NB4 (cell line): ENCODE measurements at regions not wholly inside any gene's neighbourhood (a gene's known extent, or its start where the extent isn't known, plus 50 kb on each side); places are given as distances from the start of the nearest gene placed in this dataset.

Experiments
- DNase-seq: peaks from one replicate; pipeline ENCODE4 v3.0.0; 2010; ENCODE audit warnings: low read depth
- H3K4me3 ChIP-seq: one replicate; pipeline ENCODE4 v1.5.1; 2011; ENCODE audit warnings: mild to moderate bottlenecking, low read depth, low read length, moderate library complexity
- CTCF ChIP-seq: IDR thresholded peaks from one replicate; pipeline ENCODE4 v1.5.1; 2012; ENCODE audit warnings: low read depth, low read length
- MAX ChIP-seq: IDR thresholded peaks from 2 replicates; pipeline ENCODE4 v1.6.1; 2011; ENCODE audit warnings: low read depth, low read length
- MYC ChIP-seq: IDR thresholded peaks from 2 replicates; pipeline ENCODE4 v1.6.1; 2011; ENCODE audit warnings: low read depth, low read length
- POLR2A ChIP-seq: IDR thresholded peaks from 2 replicates; pipeline ENCODE4 v1.6.1; 2011; ENCODE audit warnings: mild to moderate bottlenecking; ENCODE audit not compliant: insufficient read length; ENCODE audit errors: extremely low read depth

- no peak for DNase-seq
- no peak overlapping the region for H3K4me3 ChIP-seq
- TF ChIP-seq MYC (no peak), POLR2A (no peak), MAX (no peak), CTCF (no peak)
These were observed 116.5 kb upstream of the IQCM start for GRCh38 chr4:149932188-149932587.

- DNase-seq, result no peak
- no peak overlapping the region for H3K4me3 ChIP-seq
- TF ChIP-seq MYC (no peak), CTCF (no peak), POLR2A (no peak), MAX (no peak)
These were observed 117.5 kb upstream of the IQCM start for GRCh38 chr4:149933120-149933519.

GRCh38 chr4:149933883-149934282, 118.2 kb upstream of the IQCM start:
- no peak for DNase-seq
- TF ChIP-seq MAX, result no peak
- no peak for TF ChIP-seq MYC
- no peak for TF ChIP-seq POLR2A
- TF ChIP-seq CTCF, result no peak
- no peak overlapping the region for H3K4me3 ChIP-seq

- no peak overlapping the region for H3K4me3 ChIP-seq
- DNase-seq, result no peak
- TF ChIP-seq CTCF (no peak), MYC (no peak), POLR2A (no peak), MAX (no peak)
These were observed 128.9 kb upstream of the DCLK2 start for GRCh38 chr4:149949381-149949780.

- no peak for DNase-seq
- no peak overlapping the region for H3K4me3 ChIP-seq
- no peak for TF ChIP-seq CTCF
- no peak for TF ChIP-seq POLR2A
- no peak for TF ChIP-seq MAX
- no peak for TF ChIP-seq MYC
These were observed 126.9 kb upstream of the DCLK2 start for GRCh38 chr4:149951152-149951900.
